Mesenchymal stem cell (in vitro differentiated cells and primary cell): ENCODE measurements at regions not wholly inside any gene's neighbourhood (a gene's known extent, or its start where the extent isn't known, plus 50 kb on each side); places are given as distances from the start of the nearest gene placed in this dataset.

Experiments
- DNase-seq: peaks from one replicate; pipeline ENCODE4 v3.0.0-alpha.2; 2013
- H2AFZ ChIP-seq: one replicate; pipeline ENCODE4 v1.6.1; 2013; ENCODE audit warnings: low read depth, mild to moderate bottlenecking, control low read depth, inconsistent platforms, low read length, moderate library complexity
- H2AK5ac ChIP-seq: 2 replicates; pipeline ENCODE4 v1.6.1; 2013; ENCODE audit warnings: low read length, moderate library complexity, mild to moderate bottlenecking, inconsistent platforms; ENCODE audit not compliant: severe bottlenecking
- H2BK120ac ChIP-seq: one replicate; pipeline ENCODE4 v1.6.1; 2013; ENCODE audit warnings: low read depth, mild to moderate bottlenecking, inconsistent platforms, low read length, moderate library complexity
- H2BK12ac ChIP-seq, 2 experiments: one replicate each; pipeline ENCODE4 v1.6.1; 2013; ENCODE audit warnings: inconsistent platforms in 2 of 2, low read length in 2 of 2, mild to moderate bottlenecking in 2 of 2, moderate library complexity in 2 of 2, control low read depth in 1 of 2
- H2BK15ac ChIP-seq: one replicate; pipeline ENCODE4 v1.6.1; 2013; ENCODE audit warnings: mild to moderate bottlenecking, low read depth, inconsistent platforms; ENCODE audit not compliant: poor library complexity, severe bottlenecking
- H2BK5ac ChIP-seq: 2 replicates; pipeline ENCODE4 v1.6.1; 2013; ENCODE audit warnings: low read depth, mild to moderate bottlenecking, low read length, control low read depth, inconsistent platforms; ENCODE audit not compliant: poor library complexity, severe bottlenecking
- H3K14ac ChIP-seq, 2 experiments: one replicate each; pipeline ENCODE4 v1.6.1; 2013; ENCODE audit warnings: inconsistent platforms in 2 of 2, low read length in 2 of 2, control low read depth in 1 of 2, mild to moderate bottlenecking in 1 of 2, moderate library complexity in 1 of 2
- H3K18ac ChIP-seq, 2 experiments: one replicate each; pipeline ENCODE4 v1.6.1; 2013; ENCODE audit warnings: inconsistent platforms in 2 of 2, low read length in 2 of 2, control low read depth in 1 of 2, low read depth in 1 of 2, mild to moderate bottlenecking in 1 of 2
- H3K23ac ChIP-seq, 2 experiments: one replicate each; pipeline ENCODE4 v1.6.1; 2013; ENCODE audit warnings: inconsistent platforms in 2 of 2, low read length in 2 of 2, mild to moderate bottlenecking in 2 of 2, moderate library complexity in 2 of 2, control low read depth in 1 of 2
- H3K27ac ChIP-seq: 2 replicates; pipeline ENCODE4 v1.5.1; 2013; ENCODE audit warnings: mild to moderate bottlenecking, moderate library complexity, low read length, control low read depth, inconsistent platforms; ENCODE audit not compliant: poor library complexity, severe bottlenecking
- H3K27me3 ChIP-seq, 2 experiments: 2 replicates each; pipeline versions ENCODE4 v1.6.1 to v1.7.0; 2013; ENCODE audit warnings: low read length in 2 of 2, mild to moderate bottlenecking in 2 of 2, moderate library complexity in 2 of 2, control low read depth in 1 of 2, inconsistent platforms in 1 of 2; ENCODE audit not compliant: control insufficient read depth in 1 of 2, insufficient read depth in 1 of 2
- H3K36me3 ChIP-seq, 2 experiments: 2 replicates each; pipeline versions ENCODE4 v1.6.1 to v1.7.0; 2013; ENCODE audit warnings: low read length in 2 of 2, control low read depth in 1 of 2, inconsistent platforms in 1 of 2, low read depth in 1 of 2, mild to moderate bottlenecking in 1 of 2; ENCODE audit not compliant: insufficient read depth in 2 of 2, control insufficient read depth in 1 of 2
- H3K4ac ChIP-seq, 2 experiments: one replicate each; pipeline ENCODE4 v1.6.1; 2013; ENCODE audit warnings: inconsistent platforms in 2 of 2, low read length in 2 of 2, mild to moderate bottlenecking in 2 of 2, moderate library complexity in 2 of 2, control low read depth in 1 of 2, low read depth in 1 of 2
- H3K4me1 ChIP-seq: 2 replicates; pipeline ENCODE4 v1.6.1; 2013; ENCODE audit warnings: low read depth, low read length, control low read depth; ENCODE audit not compliant: control insufficient read depth, insufficient read depth
- H3K4me2 ChIP-seq: 2 replicates; pipeline ENCODE4 v1.6.1; 2013; ENCODE audit warnings: low read length, mild to moderate bottlenecking, inconsistent platforms; ENCODE audit not compliant: poor library complexity, severe bottlenecking
- H3K4me3 ChIP-seq, 2 experiments: 2 replicates each; pipeline versions ENCODE4 v1.5.1 to v1.7.0; 2013; ENCODE audit warnings: low read length in 2 of 2, mild to moderate bottlenecking in 2 of 2, control low read depth in 1 of 2, low read depth in 1 of 2; ENCODE audit not compliant: insufficient read depth in 1 of 2
- H3K79me1 ChIP-seq: replicated peaks from 2 replicates; pipeline ENCODE4 v1.6.1; 2013; ENCODE audit warnings: mild to moderate bottlenecking, control low read depth, low read length, inconsistent platforms; ENCODE audit not compliant: poor library complexity, severe bottlenecking
- H3K9ac ChIP-seq: 2 replicates; pipeline ENCODE4 v1.7.0; 2013; ENCODE audit warnings: mild to moderate bottlenecking, low read length, moderate library complexity
- H3K9me3 ChIP-seq: 2 replicates; pipeline ENCODE4 v1.7.0; 2013; ENCODE audit warnings: mild to moderate bottlenecking, low read length; ENCODE audit not compliant: control insufficient read depth
- H4K8ac ChIP-seq: one replicate; pipeline ENCODE4 v1.6.1; 2013; ENCODE audit warnings: inconsistent platforms, mild to moderate bottlenecking, low read length, moderate library complexity
- H4K91ac ChIP-seq: one replicate; pipeline ENCODE4 v1.6.1; 2013; ENCODE audit warnings: mild to moderate bottlenecking, low read length, inconsistent platforms
- WGBS: methylation state at CpG from one replicate; pipeline ENCODE4 v1.1.7; 2013; ENCODE audit warnings: mixed read lengths; 5-methylcytosine and 5-hydroxymethylcytosine counted together

DNA sequence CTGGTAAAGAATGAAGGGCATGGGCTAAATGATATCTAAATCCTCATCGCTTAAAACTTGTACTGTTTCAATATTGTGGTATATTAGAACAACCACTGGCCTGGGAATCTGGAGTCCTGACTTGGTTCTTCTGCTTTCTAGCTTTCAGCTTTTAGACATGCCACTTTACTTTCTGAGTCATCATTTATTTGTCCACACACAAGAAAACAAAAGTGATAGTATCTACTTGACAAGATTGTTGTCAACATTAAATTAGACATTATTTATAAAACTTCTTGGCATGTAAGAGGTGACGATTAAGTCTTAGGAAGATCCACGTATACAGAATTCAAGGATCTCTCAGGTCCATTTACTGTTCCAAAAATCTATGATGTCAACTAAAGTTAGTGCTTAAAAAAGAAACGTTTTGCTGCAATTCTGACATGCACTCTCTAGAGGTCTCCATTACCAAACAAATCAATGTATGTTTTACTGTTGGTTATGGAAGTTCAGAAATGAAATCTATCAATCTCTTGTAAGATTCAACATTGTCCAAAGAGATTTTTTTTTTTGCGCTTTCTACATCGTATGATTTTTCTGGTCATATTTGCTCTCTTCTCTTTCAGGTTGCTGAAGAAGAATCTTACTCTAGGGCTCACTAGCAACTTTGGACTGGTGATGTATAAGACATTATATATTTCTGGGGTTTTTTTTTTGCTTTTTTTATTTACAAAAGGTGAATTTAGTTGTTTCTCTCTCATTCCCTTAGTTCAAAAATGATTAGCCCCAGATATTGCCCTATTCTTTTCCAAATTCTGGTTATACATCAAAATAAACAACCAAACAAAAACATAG, 53.6 kb upstream of the DYNC1I1 start:
- Histone ChIP-seq H3K4ac (no peak overlapping the region), H2BK12ac (no peak overlapping the region), H3K23ac (no peak overlapping the region), H2BK5ac (no peak overlapping the region), H4K91ac (no peak overlapping the region), H3K4me2 (no peak overlapping the region), H3K4me1 (no peaks in the 10 kb centered on the region), H3K27me3 (no peaks in the 10 kb centered on the region), H3K4me3 (no peak overlapping the region), H3K9me3 (no peaks in the 10 kb centered on the region), H4K8ac (no peak overlapping the region), H3K79me1 (no peaks in the 10 kb centered on the region), H3K9ac (no peak overlapping the region), H3K14ac (no peak overlapping the region), H2AFZ (no peak overlapping the region), H3K18ac (no peak overlapping the region), H3K27ac (no peak overlapping the region), H3K36me3 (no peaks in the 10 kb centered on the region), H2BK120ac (no peak overlapping the region), H2BK15ac (no peak overlapping the region), H2AK5ac (no peak overlapping the region)
- 100% methylated on average over 2 of the region's 6 CpGs for WGBS
- peak; percentile 38 for DNase-seq

DNA sequence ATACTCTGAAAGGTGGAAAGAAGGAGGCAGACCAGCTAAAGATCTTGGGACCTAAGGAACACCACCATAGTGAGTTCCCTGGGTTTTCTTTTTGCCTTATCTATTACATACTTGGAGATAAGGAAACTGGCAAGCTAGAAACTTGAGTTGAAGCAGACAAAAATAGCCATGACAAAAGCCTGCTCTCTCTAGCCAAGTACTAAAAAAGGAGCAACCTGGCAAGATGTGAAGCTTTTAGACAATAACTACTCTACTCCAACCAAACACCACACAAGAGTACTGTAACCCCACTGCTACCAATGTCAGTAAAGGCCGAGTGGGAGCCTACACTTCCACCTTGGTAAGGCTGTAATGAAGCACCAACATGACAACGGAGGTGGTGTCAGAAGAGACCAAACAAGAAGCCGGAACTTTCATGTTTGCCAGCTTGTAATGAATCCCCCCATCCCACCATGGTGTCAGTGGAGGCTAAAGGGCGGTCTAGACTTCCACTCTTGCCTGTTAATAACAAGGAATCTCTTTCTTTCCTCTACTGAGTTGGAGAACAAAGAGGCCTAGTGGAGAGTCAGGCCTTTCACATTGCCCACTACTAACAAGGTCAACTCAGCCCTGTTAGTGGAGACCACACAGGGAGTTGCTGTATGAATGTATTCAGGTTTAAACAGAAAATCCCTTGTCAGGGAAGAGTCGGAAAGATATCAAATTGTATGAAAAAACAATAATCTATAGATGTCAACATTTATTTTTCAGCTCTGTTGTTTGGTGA, 55.8 kb upstream of the DYNC1I1 start:
- Histone ChIP-seq H3K4me1 (no peaks in the 10 kb centered on the region), H2BK15ac (no peak overlapping the region), H3K79me1 (no peaks in the 10 kb centered on the region), H3K4me2 (no peak overlapping the region), H3K23ac (no peak overlapping the region), H2BK12ac (no peak overlapping the region), H2AFZ (no peak overlapping the region), H2BK120ac (no peak overlapping the region), H3K4me3 (no peak overlapping the region), H3K9me3 (no peaks in the 10 kb centered on the region), H3K36me3 (no peaks in the 10 kb centered on the region), H3K27me3 (no peaks in the 10 kb centered on the region), H2BK5ac (no peak overlapping the region), H3K18ac (no peak overlapping the region), H2AK5ac (no peak overlapping the region), H4K91ac (no peak overlapping the region), H3K4ac (no peak overlapping the region), H3K9ac (no peak overlapping the region), H4K8ac (no peak overlapping the region), H3K14ac (no peak overlapping the region), H3K27ac (no peak overlapping the region)
- DNase-seq = no peak
- 88% methylated on average over 3 of the region's 5 CpGs for WGBS

DNA sequence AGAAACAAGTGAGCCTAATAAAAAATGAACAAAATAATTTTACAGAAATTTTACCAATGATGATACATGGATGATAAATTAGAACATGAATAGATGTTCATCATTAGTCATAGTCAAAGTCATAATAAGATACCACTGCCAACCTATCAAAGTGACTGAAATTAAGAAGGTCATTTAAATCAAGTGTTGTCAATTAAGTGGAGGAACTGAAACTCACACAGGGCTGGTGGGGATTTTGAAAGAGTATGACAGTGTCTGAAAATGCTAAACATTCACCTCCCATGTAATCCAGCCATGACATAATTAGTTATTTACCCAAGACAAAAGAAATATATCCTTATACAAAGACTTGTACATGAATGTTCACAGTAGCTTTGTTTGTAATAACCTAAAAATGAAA, 57.1 kb upstream of the DYNC1I1 start:
- H4K8ac ChIP-seq = no peak overlapping the region
- no peak overlapping the region for H2BK12ac ChIP-seq
- no peak overlapping the region for H3K23ac ChIP-seq
- no peaks in the 10 kb centered on the region for H3K4me1 ChIP-seq
- no peak overlapping the region for H4K91ac ChIP-seq
- H3K9me3 ChIP-seq = no peaks in the 10 kb centered on the region
- no peak overlapping the region for H3K4ac ChIP-seq
- no peak overlapping the region for H3K9ac ChIP-seq
- no peak overlapping the region for H2BK120ac ChIP-seq
- H3K79me1 ChIP-seq = no peaks in the 10 kb centered on the region
- no peak overlapping the region for H3K14ac ChIP-seq
- no peak for DNase-seq
- H3K27me3 ChIP-seq = no peaks in the 10 kb centered on the region
- H3K27ac ChIP-seq = no peak overlapping the region
- H2BK15ac ChIP-seq = no peak overlapping the region
- H2AK5ac ChIP-seq = no peak overlapping the region
- no peak overlapping the region for H2BK5ac ChIP-seq
- H3K36me3 ChIP-seq = no peaks in the 10 kb centered on the region
- H2AFZ ChIP-seq = no peak overlapping the region
- no peak overlapping the region for H3K4me2 ChIP-seq
- H3K18ac ChIP-seq = no peak overlapping the region
- H3K4me3 ChIP-seq = no peak overlapping the region

DNA sequence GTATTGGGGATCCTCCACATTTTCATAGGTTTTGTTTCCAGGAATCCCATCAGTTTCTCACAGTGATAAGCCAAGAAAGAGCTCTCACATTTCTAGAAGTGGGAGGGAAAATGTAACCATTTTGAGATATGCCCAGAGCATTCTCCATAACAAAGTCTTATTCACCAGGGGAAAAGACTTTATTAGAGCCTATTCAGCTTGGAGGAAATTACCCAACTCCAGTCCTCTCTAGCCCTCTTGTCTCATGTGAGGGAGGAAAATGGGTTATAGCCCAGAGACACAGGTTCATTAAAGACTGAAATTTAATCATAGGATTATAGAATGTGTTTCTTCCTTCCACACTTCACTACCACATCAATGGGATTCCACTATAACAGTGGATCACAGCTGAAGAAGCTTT, 61.6 kb upstream of the DYNC1I1 start:
- no peak overlapping the region for H4K91ac ChIP-seq
- no peak overlapping the region for H3K18ac ChIP-seq
- no peak overlapping the region for H2BK15ac ChIP-seq
- H3K27ac ChIP-seq = no peak overlapping the region
- no peak overlapping the region for H3K4me2 ChIP-seq
- H3K4me3 ChIP-seq = no peak overlapping the region
- no peak overlapping the region for H2BK120ac ChIP-seq
- no peak overlapping the region for H2BK12ac ChIP-seq
- no peak overlapping the region for H2BK5ac ChIP-seq
- no peaks in the 10 kb centered on the region for H3K27me3 ChIP-seq
- no peak for DNase-seq
- H3K79me1 ChIP-seq = no peaks in the 10 kb centered on the region
- no peaks in the 10 kb centered on the region for H3K4me1 ChIP-seq
- no peaks in the 10 kb centered on the region for H3K36me3 ChIP-seq
- no peak overlapping the region for H3K14ac ChIP-seq
- no peak overlapping the region for H2AFZ ChIP-seq
- H4K8ac ChIP-seq = no peak overlapping the region
- H3K4ac ChIP-seq = no peak overlapping the region
- H2AK5ac ChIP-seq = no peak overlapping the region
- H3K9me3 ChIP-seq = peaks cover 13% of the 10 kb centered on the region
- no peak overlapping the region for H3K23ac ChIP-seq
- no peak overlapping the region for H3K9ac ChIP-seq
